NB4 (cell line): ENCODE measurements at regions not wholly inside any gene's neighbourhood (a gene's known extent, or its start where the extent isn't known, plus 50 kb on each side); places are given as distances from the start of the nearest gene placed in this dataset.

Source experiments
- DNase-seq: peaks from one replicate; pipeline ENCODE4 v3.0.0; 2010; ENCODE audit warnings: low read depth
- H3K4me3 ChIP-seq: one replicate; pipeline ENCODE4 v1.5.1; 2011; ENCODE audit warnings: mild to moderate bottlenecking, low read depth, low read length, moderate library complexity
- MYC ChIP-seq: IDR thresholded peaks from 2 replicates; pipeline ENCODE4 v1.6.1; 2011; ENCODE audit warnings: low read depth, low read length
- POLR2A ChIP-seq: IDR thresholded peaks from 2 replicates; pipeline ENCODE4 v1.6.1; 2011; ENCODE audit warnings: mild to moderate bottlenecking; ENCODE audit not compliant: insufficient read length; ENCODE audit errors: extremely low read depth
- TF ChIP-seq, protein P1 (sequence below): IDR thresholded peaks from 2 replicates; pipeline ENCODE4 v1.6.1; 2011; ENCODE audit warnings: low read depth, low read length
- TF ChIP-seq, protein P2 (sequence below): IDR thresholded peaks from one replicate; pipeline ENCODE4 v1.5.1; 2012; ENCODE audit warnings: low read depth, low read length

DNA sequence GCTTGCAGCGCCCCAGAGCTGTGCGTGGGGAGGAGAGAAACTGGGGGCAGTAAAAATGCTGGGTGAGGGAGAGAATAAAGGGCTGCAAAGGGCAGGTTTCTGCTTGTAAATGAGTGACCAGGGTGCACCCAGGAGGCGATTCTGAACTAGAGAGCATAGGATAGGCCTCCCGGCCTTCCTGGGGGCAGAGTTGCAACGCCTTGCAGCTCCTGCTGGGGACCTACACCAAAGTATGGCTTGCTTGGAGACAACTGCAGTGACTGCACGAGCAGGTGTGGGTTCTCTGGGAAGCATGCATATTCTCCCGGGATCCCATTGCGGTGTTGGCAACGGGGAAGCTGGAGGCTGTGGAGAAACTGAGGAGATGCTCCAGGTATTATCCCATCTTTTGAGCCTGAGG, 111.6 kb upstream of the SPACA1 start:
- no peak for DNase-seq
- TF ChIP-seq POLR2A (no peak), MYC (no peak)
- TF ChIP-seq, protein P1, sequence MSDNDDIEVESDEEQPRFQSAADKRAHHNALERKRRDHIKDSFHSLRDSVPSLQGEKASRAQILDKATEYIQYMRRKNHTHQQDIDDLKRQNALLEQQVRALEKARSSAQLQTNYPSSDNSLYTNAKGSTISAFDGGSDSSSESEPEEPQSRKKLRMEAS, result no peak
- TF ChIP-seq, protein P2, sequence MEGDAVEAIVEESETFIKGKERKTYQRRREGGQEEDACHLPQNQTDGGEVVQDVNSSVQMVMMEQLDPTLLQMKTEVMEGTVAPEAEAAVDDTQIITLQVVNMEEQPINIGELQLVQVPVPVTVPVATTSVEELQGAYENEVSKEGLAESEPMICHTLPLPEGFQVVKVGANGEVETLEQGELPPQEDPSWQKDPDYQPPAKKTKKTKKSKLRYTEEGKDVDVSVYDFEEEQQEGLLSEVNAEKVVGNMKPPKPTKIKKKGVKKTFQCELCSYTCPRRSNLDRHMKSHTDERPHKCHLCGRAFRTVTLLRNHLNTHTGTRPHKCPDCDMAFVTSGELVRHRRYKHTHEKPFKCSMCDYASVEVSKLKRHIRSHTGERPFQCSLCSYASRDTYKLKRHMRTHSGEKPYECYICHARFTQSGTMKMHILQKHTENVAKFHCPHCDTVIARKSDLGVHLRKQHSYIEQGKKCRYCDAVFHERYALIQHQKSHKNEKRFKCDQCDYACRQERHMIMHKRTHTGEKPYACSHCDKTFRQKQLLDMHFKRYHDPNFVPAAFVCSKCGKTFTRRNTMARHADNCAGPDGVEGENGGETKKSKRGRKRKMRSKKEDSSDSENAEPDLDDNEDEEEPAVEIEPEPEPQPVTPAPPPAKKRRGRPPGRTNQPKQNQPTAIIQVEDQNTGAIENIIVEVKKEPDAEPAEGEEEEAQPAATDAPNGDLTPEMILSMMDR, result no peak
- no peak overlapping the region for H3K4me3 ChIP-seq

DNA sequence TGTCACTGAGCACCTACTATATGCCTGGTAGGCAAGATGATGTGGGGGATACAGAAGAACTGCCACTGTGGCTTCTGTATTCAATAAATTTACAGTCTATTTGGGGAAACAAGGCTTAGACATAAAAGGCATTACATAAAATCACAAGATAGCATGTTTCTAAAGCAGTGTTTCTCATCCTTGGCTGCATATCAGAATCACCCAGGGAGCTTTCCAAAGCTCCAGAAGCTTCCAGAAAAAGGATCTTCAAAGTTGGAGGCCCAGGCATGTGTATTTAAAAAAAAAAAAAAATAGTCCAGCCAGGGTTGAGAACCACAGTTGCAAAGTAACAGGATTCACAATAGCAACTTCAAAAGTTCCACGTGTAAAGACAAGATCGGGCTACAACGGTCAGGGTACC, 112.4 kb upstream of the SPACA1 start:
- no peak for DNase-seq
- TF ChIP-seq POLR2A (no peak), MYC (no peak)
- TF ChIP-seq, protein P1, result no peak
- TF ChIP-seq, protein P2, result no peak
- H3K4me3 ChIP-seq, result no peak overlapping the region

DNA sequence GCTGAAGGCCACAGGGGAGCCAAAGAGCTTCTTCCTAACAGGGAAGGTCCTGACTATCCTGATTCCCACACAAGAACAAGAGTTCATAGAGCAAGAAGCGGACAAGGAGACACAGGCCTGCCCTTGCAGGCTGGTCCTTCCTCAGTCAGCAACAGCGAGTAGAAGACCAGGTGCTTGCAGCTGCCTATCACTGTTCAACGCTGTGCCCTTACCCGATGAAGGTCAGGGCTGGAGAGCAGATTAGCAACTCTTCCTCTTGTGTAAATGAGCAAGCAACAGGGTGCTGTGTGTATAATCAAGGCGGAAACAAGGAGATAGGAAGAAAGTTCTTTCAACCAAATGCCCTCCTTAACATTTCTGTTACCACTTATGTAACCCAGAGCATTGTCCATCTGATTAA, 115.3 kb upstream of the SPACA1 start:
- no peak overlapping the region for H3K4me3 ChIP-seq
- DNase-seq, result no peak
- TF ChIP-seq, protein P2, result no peak
- TF ChIP-seq, protein P1, result no peak
- no peak for TF ChIP-seq POLR2A
- TF ChIP-seq MYC, result no peak

DNA sequence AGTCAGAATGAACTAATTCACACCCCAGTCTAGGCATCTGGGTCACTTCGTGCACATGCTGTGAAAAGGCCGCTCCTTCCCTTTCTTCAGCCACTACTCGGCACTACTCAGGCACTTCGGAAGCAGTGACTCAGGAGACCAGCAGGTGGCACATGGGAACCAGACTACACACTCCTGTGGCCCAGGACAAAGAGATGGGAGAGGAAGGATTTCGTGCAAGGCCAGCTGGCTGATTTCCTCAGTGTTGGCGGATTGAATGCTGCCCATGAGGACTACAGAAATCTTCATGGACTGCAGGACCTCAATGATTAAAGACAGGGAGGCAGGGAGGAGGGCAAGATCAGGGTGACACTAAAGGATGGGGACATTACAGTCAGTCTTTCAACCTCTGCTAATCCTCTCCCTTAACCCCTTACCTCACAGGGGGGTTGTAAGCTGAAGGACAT, 117.8 kb upstream of the SPACA1 start:
- no peak overlapping the region for H3K4me3 ChIP-seq
- peak; percentile 83 for DNase-seq
- TF ChIP-seq, protein P1, result peak; percentile 81
- TF ChIP-seq MYC, result no peak
- TF ChIP-seq, protein P2, result peak; percentile 96

DNA sequence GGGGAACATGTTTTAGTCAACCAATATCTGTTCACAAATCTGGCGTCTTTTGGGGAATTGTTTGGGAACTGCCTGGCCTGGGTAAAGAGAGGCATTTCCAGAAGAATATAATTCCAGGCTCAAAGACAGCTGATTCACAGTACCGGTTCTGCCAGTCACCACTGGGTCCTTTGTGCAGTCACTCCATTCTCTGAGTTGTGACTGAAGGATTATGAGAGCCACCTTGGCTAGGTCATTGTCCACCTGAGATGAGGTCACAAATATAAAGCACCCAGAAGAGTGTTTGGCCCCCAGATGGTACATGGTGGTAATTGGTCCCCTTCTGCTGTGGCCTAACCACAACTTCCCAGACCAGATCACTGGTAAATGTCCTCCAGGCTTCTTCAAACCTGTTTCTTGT, 121.0 kb upstream of the SPACA1 start:
- TF ChIP-seq POLR2A, result no peak
- no peak for TF ChIP-seq MYC
- TF ChIP-seq, protein P1, result no peak
- no peak overlapping the region for H3K4me3 ChIP-seq
- no peak for DNase-seq

DNA sequence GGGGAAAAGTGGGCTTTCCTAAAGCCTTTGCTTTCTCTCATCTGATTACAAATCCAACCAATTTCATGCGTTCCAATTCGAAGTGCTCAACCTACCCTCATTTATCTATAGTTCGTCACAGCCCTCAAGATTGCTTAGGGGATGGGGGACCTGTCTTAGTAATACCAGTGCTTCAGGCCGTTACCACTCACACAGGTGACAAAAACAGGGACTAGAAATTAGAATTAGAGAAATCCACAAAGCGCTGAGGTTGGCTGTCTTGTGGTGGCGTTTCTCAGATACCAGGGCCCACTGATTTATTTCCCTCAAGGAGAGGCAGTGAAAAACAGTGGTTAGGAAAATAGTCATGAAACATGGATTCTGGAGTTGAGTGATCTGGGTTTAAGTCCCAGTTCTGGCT, 121.6 kb upstream of the SPACA1 start:
- TF ChIP-seq POLR2A (no peak), MYC (no peak)
- TF ChIP-seq, protein P2, result no peak
- TF ChIP-seq, protein P1, result no peak
- no peak overlapping the region for H3K4me3 ChIP-seq
- no peak for DNase-seq
